Chondrocyte (in vitro differentiated cells): ENCODE measurements at regions not wholly inside any gene's neighbourhood (a gene's known extent, or its start where the extent isn't known, plus 50 kb on each side); places are given as distances from the start of the nearest gene placed in this dataset.

Experiments used
- DNase-seq: peaks from one replicate; pipeline ENCODE4 v3.0.0; 2021; ENCODE audit warnings: mixed read lengths, low spot score
- H3K27ac Mint-ChIP-seq: one replicate; pipeline ENCODE4 v1.8.0; 2021; ENCODE audit warnings: mild to moderate bottlenecking, moderate library complexity, mixed read lengths; ENCODE audit not compliant: unreplicated experiment
- H3K27me3 Mint-ChIP-seq: 2 replicates; pipeline ENCODE4 v1.8.0; 2021; ENCODE audit warnings: low read depth, mixed read lengths
- H3K36me3 Mint-ChIP-seq: 2 replicates; pipeline ENCODE4 v1.8.0; 2021; ENCODE audit warnings: low read depth, mixed read lengths
- H3K4me1 Mint-ChIP-seq: 2 replicates; pipeline ENCODE4 v1.8.0; 2021; ENCODE audit warnings: low read depth, mild to moderate bottlenecking, mixed read lengths
- H3K4me3 Mint-ChIP-seq: one replicate; pipeline ENCODE4 v1.8.0; 2021; ENCODE audit warnings: mild to moderate bottlenecking, moderate library complexity, mixed read lengths; ENCODE audit not compliant: unreplicated experiment
- H3K9me3 Mint-ChIP-seq: 2 replicates; pipeline ENCODE4 v1.8.0; 2021; ENCODE audit warnings: low read depth, mixed read lengths
- TF ChIP-seq, protein P1 (sequence below): fragments of 200-600 bp; sonication (generic); IDR thresholded peaks from 2 replicates; pipeline ENCODE4 v1.5.0; 2021; ENCODE audit warnings: antibody characterized with exemption, mild to moderate bottlenecking, moderate library complexity

DNA sequence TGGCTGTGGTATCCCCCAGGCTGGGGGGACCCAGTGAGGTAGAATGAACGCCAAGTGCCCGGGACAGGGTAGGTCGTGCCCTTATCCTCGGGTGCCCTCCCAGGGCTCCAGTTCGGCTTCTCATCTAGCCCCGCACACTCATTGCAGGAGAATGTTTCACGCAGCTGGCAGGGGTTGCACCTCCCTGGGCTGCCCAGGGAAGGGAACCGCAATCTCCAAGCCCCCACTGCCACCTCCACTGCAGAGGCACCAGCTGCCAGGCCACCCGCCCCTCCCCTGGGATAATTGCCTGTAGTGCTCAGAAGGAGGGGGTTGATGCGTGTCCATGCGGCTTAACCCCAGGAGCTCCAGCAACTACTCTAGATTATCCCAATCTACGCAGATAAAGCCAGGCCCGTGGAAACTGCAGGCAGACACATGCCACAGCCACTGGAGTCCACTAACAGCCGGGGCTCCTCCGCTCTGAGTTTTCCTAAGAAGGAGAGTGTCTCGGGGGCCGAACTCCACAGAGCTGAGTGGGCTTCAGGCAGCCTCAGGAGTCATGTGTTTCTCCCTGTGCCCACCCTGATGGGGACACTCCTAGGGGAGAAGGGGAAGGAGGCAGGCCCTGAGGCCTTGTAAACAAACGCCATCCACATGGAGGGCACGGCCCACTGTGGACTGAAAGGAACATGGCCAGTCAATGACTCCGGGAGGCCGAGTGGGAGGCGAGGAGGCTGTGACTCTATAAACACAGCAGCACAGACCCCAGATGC lies 137.2 kb upstream of the IQSEC1 start:
- H3K4me1 Mint-ChIP-seq, result no peaks in the 10 kb centered on the region
- H3K27me3 Mint-ChIP-seq, result peaks cover 30% of the 10 kb centered on the region
- H3K4me3 Mint-ChIP-seq, result no peak overlapping the region
- no peak overlapping the region for H3K27ac Mint-ChIP-seq
- H3K9me3 Mint-ChIP-seq, result no peaks in the 10 kb centered on the region
- H3K36me3 Mint-ChIP-seq, result no peaks in the 10 kb centered on the region
- TF ChIP-seq, protein P1, sequence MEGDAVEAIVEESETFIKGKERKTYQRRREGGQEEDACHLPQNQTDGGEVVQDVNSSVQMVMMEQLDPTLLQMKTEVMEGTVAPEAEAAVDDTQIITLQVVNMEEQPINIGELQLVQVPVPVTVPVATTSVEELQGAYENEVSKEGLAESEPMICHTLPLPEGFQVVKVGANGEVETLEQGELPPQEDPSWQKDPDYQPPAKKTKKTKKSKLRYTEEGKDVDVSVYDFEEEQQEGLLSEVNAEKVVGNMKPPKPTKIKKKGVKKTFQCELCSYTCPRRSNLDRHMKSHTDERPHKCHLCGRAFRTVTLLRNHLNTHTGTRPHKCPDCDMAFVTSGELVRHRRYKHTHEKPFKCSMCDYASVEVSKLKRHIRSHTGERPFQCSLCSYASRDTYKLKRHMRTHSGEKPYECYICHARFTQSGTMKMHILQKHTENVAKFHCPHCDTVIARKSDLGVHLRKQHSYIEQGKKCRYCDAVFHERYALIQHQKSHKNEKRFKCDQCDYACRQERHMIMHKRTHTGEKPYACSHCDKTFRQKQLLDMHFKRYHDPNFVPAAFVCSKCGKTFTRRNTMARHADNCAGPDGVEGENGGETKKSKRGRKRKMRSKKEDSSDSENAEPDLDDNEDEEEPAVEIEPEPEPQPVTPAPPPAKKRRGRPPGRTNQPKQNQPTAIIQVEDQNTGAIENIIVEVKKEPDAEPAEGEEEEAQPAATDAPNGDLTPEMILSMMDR, result no peak
- DNase-seq, result peak; percentile 79

- Mint-ChIP-seq H3K4me3 (no peak overlapping the region), H3K36me3 (no peaks in the 10 kb centered on the region), H3K4me1 (no peaks in the 10 kb centered on the region), H3K9me3 (no peaks in the 10 kb centered on the region), H3K27ac (no peak overlapping the region), H3K27me3 (peaks cover 33% of the 10 kb centered on the region)
- TF ChIP-seq, protein P1, result no peak
- no peak for DNase-seq
Observed at GRCh38 chr3:13209634-13209997, 136.4 kb upstream of the IQSEC1 start.

GRCh38 chr3:13208706-13209633 lies 135.7 kb upstream of the IQSEC1 start:
- Mint-ChIP-seq H3K9me3 (no peaks in the 10 kb centered on the region), H3K4me1 (no peaks in the 10 kb centered on the region), H3K27ac (no peak overlapping the region), H3K27me3 (peaks cover 34% of the 10 kb centered on the region), H3K36me3 (no peaks in the 10 kb centered on the region), H3K4me3 (no peak overlapping the region)
- DNase-seq, result peak; percentile 79
- TF ChIP-seq, protein P1, result no peak

DNA sequence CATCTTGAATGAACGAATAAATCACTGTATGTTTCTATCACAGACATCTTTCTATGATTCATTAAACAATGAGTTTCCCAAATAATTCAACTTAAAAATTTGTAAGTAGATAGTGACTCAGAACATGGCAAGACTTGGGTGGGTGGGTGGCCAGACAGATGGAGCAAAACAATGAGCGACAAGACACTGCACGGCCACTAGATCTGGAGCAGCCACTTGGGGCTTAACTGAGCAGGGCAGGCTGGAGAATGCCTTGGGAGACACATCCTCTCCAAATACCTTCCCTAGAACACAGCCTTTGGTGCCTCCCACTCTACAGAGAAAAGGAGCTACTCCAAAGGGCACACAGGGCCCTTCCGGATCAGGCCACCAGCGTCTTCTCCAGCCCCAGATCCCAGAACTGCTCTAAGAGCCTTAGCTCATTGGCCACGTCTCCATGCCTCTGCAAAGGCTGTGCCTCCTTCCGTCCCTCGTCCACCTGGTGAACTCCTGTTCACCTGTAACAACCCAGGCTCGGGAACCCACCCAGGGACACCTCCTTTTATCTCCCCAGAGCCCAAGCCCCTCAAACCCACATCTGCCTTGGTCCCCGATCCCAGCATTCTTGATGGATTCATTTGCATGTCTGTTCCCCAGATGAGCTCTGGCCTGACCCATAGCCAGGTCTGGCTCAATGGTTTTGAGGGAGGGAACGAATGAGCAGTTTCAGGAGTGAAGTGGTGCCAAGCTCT lies 134.9 kb upstream of the IQSEC1 start:
- H3K27ac Mint-ChIP-seq, result no peak overlapping the region
- no peak overlapping the region for H3K4me3 Mint-ChIP-seq
- no peaks in the 10 kb centered on the region for H3K36me3 Mint-ChIP-seq
- no peaks in the 10 kb centered on the region for H3K4me1 Mint-ChIP-seq
- H3K27me3 Mint-ChIP-seq, result peaks cover 37% of the 10 kb centered on the region
- TF ChIP-seq, protein P1, result no peak
- peak; percentile 63 for DNase-seq
- H3K9me3 Mint-ChIP-seq, result no peaks in the 10 kb centered on the region

DNA sequence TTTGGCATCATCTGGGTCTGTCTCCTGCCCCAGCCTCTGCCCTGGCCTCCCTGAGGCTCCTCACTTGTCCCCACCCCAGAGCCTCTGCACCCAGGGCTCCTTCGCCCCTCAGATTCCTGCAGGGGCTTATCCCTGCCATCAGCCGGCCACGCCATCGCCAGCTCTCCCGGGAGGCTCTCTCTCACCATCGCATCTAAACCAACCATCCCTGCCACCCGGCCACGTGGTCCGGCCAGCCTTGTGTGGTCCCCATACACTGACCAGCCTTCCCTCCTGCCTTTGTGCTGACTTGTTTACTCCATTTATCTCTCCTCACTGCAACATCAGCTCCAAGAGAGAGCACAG lies 134.3 kb upstream of the IQSEC1 start:
- Mint-ChIP-seq H3K36me3 (no peaks in the 10 kb centered on the region), H3K27ac (no peak overlapping the region), H3K27me3 (peaks cover 40% of the 10 kb centered on the region), H3K9me3 (no peaks in the 10 kb centered on the region), H3K4me1 (no peaks in the 10 kb centered on the region), H3K4me3 (no peak overlapping the region)
- TF ChIP-seq, protein P1, result no peak
- DNase-seq, result peak; percentile 72
